CD4-positive, alpha-beta memory T cell (primary cell): ENCODE measurements at regions not wholly inside any gene's neighbourhood (a gene's known extent, or its start where the extent isn't known, plus 50 kb on each side); places are given as distances from the start of the nearest gene placed in this dataset.

Experiments used
- CTCF ChIA-PET: fragments of 350-600 bp; sonication (Branson Sonifier 250); formaldehyde crosslinking; loops from one replicate; lab custom pipeline; 2021; ENCODE audit warnings: inconsistent platforms; ENCODE audit not compliant: partially characterized antibody; lab: Charles Lee
- POLR2A ChIA-PET: fragments of 350-600 bp; sonication (Branson Sonifier 250); formaldehyde crosslinking; loops from one replicate; lab custom pipeline; 2021; ENCODE audit not compliant: partially characterized antibody; lab: Charles Lee
- DNase-seq, 5 donors: peaks; one replicate each; pipeline versions ENCODE4 v3.0.0 to v3.0.0-alpha.2; 2020 to 2022; ENCODE audit warnings: mixed read lengths in 1 of 5
- H3K27ac ChIP-seq: one replicate; pipeline ENCODE4 v1.7.0; 2013; ENCODE audit warnings: low read depth, low read length
- H3K27me3 ChIP-seq: 2 replicates; pipeline ENCODE4 v1.7.0; 2013; ENCODE audit warnings: mild to moderate bottlenecking, low read length, moderate library complexity; ENCODE audit not compliant: insufficient read depth
- H3K36me3 ChIP-seq: 2 replicates; pipeline ENCODE4 v1.7.0; 2013; ENCODE audit warnings: mild to moderate bottlenecking, low read length, moderate library complexity; ENCODE audit not compliant: insufficient read depth
- H3K4me1 ChIP-seq: 2 replicates; pipeline ENCODE4 v1.7.0; 2013; ENCODE audit warnings: mild to moderate bottlenecking, low read length, moderate library complexity; ENCODE audit not compliant: insufficient read depth
- H3K4me3 ChIP-seq, 2 donors: one replicate each; pipeline ENCODE4 v1.7.0; 2013; ENCODE audit warnings: low read length in 2 of 2, mild to moderate bottlenecking in 1 of 2
- H3K9me3 ChIP-seq, 2 donors: one replicate each; pipeline ENCODE4 v1.7.0; 2013; ENCODE audit warnings: low read length in 2 of 2, control low read depth in 1 of 2; ENCODE audit not compliant: control insufficient read depth in 1 of 2
- H3K27ac Mint-ChIP-seq, 7 donors: one replicate each; pipeline ENCODE4 v1.8.0; 2020 to 2021; ENCODE audit warnings: mixed read lengths in 7 of 7, mild to moderate bottlenecking in 6 of 7, inconsistent platforms in 3 of 7, moderate library complexity in 3 of 7
- H3K27me3 Mint-ChIP-seq, 2 donors: one replicate each; pipeline ENCODE4 v1.8.0; 2020 to 2021; ENCODE audit warnings: mixed read lengths in 2 of 2
- H3K36me3 Mint-ChIP-seq, 2 donors: one replicate each; pipeline ENCODE4 v1.8.0; 2020 to 2021; ENCODE audit warnings: mixed read lengths in 2 of 2, inconsistent platforms in 1 of 2, mild to moderate bottlenecking in 1 of 2
- H3K4me1 Mint-ChIP-seq, 4 donors: one replicate each; pipeline ENCODE4 v1.8.0; 2020 to 2021; ENCODE audit warnings: mixed read lengths in 4 of 4, mild to moderate bottlenecking in 1 of 4
- H3K4me3 Mint-ChIP-seq, 8 donors: one replicate each; pipeline ENCODE4 v1.8.0; 2020 to 2021; ENCODE audit warnings: mixed read lengths in 8 of 8, mild to moderate bottlenecking in 7 of 8, moderate library complexity in 6 of 8, inconsistent platforms in 3 of 8
- H3K9me3 Mint-ChIP-seq, 8 donors: one replicate each; pipeline ENCODE4 v1.8.0; 2020 to 2021; ENCODE audit warnings: mixed read lengths in 8 of 8, mild to moderate bottlenecking in 5 of 8, inconsistent platforms in 3 of 8, moderate library complexity in 1 of 8
- intact Hi-C: fragments of 100-400 bp; cut with micrococcal nuclease; formaldehyde crosslinking; loops from one replicate; pipeline ENCODE4 v1.15.1; 2023

GRCh38 chr11:23280088-23280487 lies 419.8 kb upstream of the CCDC179 start:
- H3K27ac Mint-ChIP-seq = no peak overlapping the region
- POLR2A ChIA-PET = no interaction called here
- no peaks in the 10 kb centered on the region for H3K9me3 ChIP-seq
- H3K27ac ChIP-seq = no peak overlapping the region
- no peaks in the 10 kb centered on the region for H3K4me1 Mint-ChIP-seq
- CTCF ChIA-PET = no interaction called here
- intact Hi-C loops = no loop called here
- H3K4me1 ChIP-seq = no peaks in the 10 kb centered on the region
- peaks cover 0 to 11% (median 5%) of the 10 kb centered on the region in 8 donors for H3K9me3 Mint-ChIP-seq
- H3K27me3 Mint-ChIP-seq = no peaks in the 10 kb centered on the region
- no peaks in the 10 kb centered on the region for H3K36me3 ChIP-seq
- H3K4me3 ChIP-seq = no peak overlapping the region
- H3K4me3 Mint-ChIP-seq = no peak overlapping the region
- H3K27me3 ChIP-seq = no peaks in the 10 kb centered on the region
- H3K36me3 Mint-ChIP-seq = no peaks in the 10 kb centered on the region
- no peak for DNase-seq

GRCh38 chr11:23283666-23284065 lies 423.4 kb upstream of the CCDC179 start:
- Mint-ChIP-seq H3K27me3 (no peaks in the 10 kb centered on the region), H3K4me3 (no peak overlapping the region), H3K27ac (no peak overlapping the region), H3K36me3 (no peaks in the 10 kb centered on the region), H3K4me1 (no peaks in the 10 kb centered on the region), H3K9me3 (peaks cover 0 to 11% (median 4%) of the 10 kb centered on the region in 8 donors)
- no peak for DNase-seq
- Histone ChIP-seq H3K4me3 (no peak overlapping the region), H3K9me3 (no peaks in the 10 kb centered on the region), H3K27me3 (no peaks in the 10 kb centered on the region), H3K4me1 (no peaks in the 10 kb centered on the region), H3K27ac (no peak overlapping the region), H3K36me3 (no peaks in the 10 kb centered on the region)
- ChIA-PET POLR2A (no interaction called here), CTCF (no interaction called here)
- intact Hi-C loops = no loop called here

- CTCF ChIA-PET = no interaction called here
- POLR2A ChIA-PET = no interaction called here
- H3K27me3 ChIP-seq = no peaks in the 10 kb centered on the region
- H3K9me3 ChIP-seq = no peaks in the 10 kb centered on the region
- no peaks in the 10 kb centered on the region for H3K4me1 ChIP-seq
- Mint-ChIP-seq H3K27ac (no peak overlapping the region), H3K4me1 (no peaks in the 10 kb centered on the region), H3K36me3 (no peaks in the 10 kb centered on the region), H3K27me3 (no peaks in the 10 kb centered on the region), H3K4me3 (no peak overlapping the region), H3K9me3 (peaks cover 0 to 8% (median 4%) of the 10 kb centered on the region in 8 donors)
- H3K36me3 ChIP-seq = no peaks in the 10 kb centered on the region
- intact Hi-C loops = no loop called here
- H3K4me3 ChIP-seq = no peak overlapping the region
- no peak for DNase-seq
- H3K27ac ChIP-seq = no peak overlapping the region
Measured at GRCh38 chr11:23284631-23285030, 424.4 kb upstream of the CCDC179 start.

- no peak overlapping the region for H3K4me3 Mint-ChIP-seq
- CTCF ChIA-PET = no interaction called here
- Histone ChIP-seq H3K36me3 (no peaks in the 10 kb centered on the region), H3K4me3 (no peak overlapping the region), H3K27me3 (no peaks in the 10 kb centered on the region), H3K27ac (no peak overlapping the region), H3K9me3 (no peaks in the 10 kb centered on the region), H3K4me1 (no peaks in the 10 kb centered on the region)
- no peak overlapping the region for H3K27ac Mint-ChIP-seq
- no peaks in the 10 kb centered on the region for H3K4me1 Mint-ChIP-seq
- intact Hi-C loops = no loop called here
- POLR2A ChIA-PET = no interaction called here
- H3K27me3 Mint-ChIP-seq = no peaks in the 10 kb centered on the region
- H3K9me3 Mint-ChIP-seq = peaks cover 0 to 15% (median 6%) of the 10 kb centered on the region in 8 donors
- H3K36me3 Mint-ChIP-seq = no peaks in the 10 kb centered on the region
- no peak for DNase-seq
Measured at GRCh38 chr11:23288003-23288783, 427.9 kb upstream of the CCDC179 start.

GRCh38 chr11:23295241-23295640 lies 435.0 kb upstream of the CCDC179 start:
- Mint-ChIP-seq H3K4me3 (no peak overlapping the region), H3K36me3 (no peaks in the 10 kb centered on the region), H3K27ac (peak overlapping the region in 1 of 7 donors; percentile 73), H3K4me1 (no peaks in the 10 kb centered on the region), H3K9me3 (peaks cover 0 to 16% (median 4%) of the 10 kb centered on the region in 8 donors), H3K27me3 (no peaks in the 10 kb centered on the region)
- no peak overlapping the region for H3K27ac ChIP-seq
- ChIA-PET POLR2A (no interaction called here), CTCF (no interaction called here)
- no peaks in the 10 kb centered on the region for H3K9me3 ChIP-seq
- no peaks in the 10 kb centered on the region for H3K36me3 ChIP-seq
- no peaks in the 10 kb centered on the region for H3K4me1 ChIP-seq
- intact Hi-C loops = no loop called here
- no peak for DNase-seq
- no peak overlapping the region for H3K4me3 ChIP-seq
- H3K27me3 ChIP-seq = no peaks in the 10 kb centered on the region

GRCh38 chr11:23308041-23308440 lies 447.8 kb upstream of the CCDC179 start:
- ChIA-PET POLR2A (no interaction called here), CTCF (no interaction called here)
- Mint-ChIP-seq H3K4me1 (no peaks in the 10 kb centered on the region), H3K9me3 (peaks cover 0 to 34% (median 17%) of the 10 kb centered on the region in 8 donors), H3K36me3 (no peaks in the 10 kb centered on the region), H3K4me3 (no peak overlapping the region), H3K27ac (no peak overlapping the region), H3K27me3 (no peaks in the 10 kb centered on the region)
- no peak overlapping the region for H3K4me3 ChIP-seq
- no peak overlapping the region for H3K27ac ChIP-seq
- H3K36me3 ChIP-seq = no peaks in the 10 kb centered on the region
- DNase-seq = no peak
- H3K9me3 ChIP-seq = no peaks in the 10 kb centered on the region
- no peaks in the 10 kb centered on the region for H3K27me3 ChIP-seq
- intact Hi-C loops = no loop called here
- H3K4me1 ChIP-seq = no peaks in the 10 kb centered on the region

- H3K36me3 ChIP-seq = no peaks in the 10 kb centered on the region
- no peak overlapping the region for H3K4me3 ChIP-seq
- no peaks in the 10 kb centered on the region for H3K4me1 Mint-ChIP-seq
- CTCF ChIA-PET = no interaction called here
- no peak overlapping the region for H3K27ac Mint-ChIP-seq
- POLR2A ChIA-PET = no interaction called here
- no peak overlapping the region for H3K27ac ChIP-seq
- no peaks in the 10 kb centered on the region for H3K27me3 ChIP-seq
- H3K4me3 Mint-ChIP-seq = no peak overlapping the region
- H3K36me3 Mint-ChIP-seq = no peaks in the 10 kb centered on the region
- no peaks in the 10 kb centered on the region for H3K27me3 Mint-ChIP-seq
- no peaks in the 10 kb centered on the region for H3K9me3 ChIP-seq
- H3K9me3 Mint-ChIP-seq = peaks cover 0 to 21% (median 13%) of the 10 kb centered on the region in 8 donors
- intact Hi-C loops = no loop called here
- H3K4me1 ChIP-seq = no peaks in the 10 kb centered on the region
- no peak for DNase-seq
Measured at GRCh38 chr11:23310276-23310675, 450.0 kb upstream of the CCDC179 start.
